WTC11 (cell line): ENCODE measurements at regions not wholly inside any gene's neighbourhood (a gene's known extent, or its start where the extent isn't known, plus 50 kb on each side); places are given as distances from the start of the nearest gene placed in this dataset.

Experiments
- ATAC-seq: fragments of 200-7000 bp; cut with Tn5 transposase; 2 replicates; pipeline ENCODE4 v1.10.0; 2021; ENCODE audit warnings: mild to moderate bottlenecking, moderate library complexity
- CTCF ChIA-PET: fragments of 300-600 bp; sonication (Branson Sonifier 250); formaldehyde crosslinking; loops from one replicate; lab custom pipeline; 2021; ENCODE audit warnings: antibody characterized with exemption; lab: Charles Lee
- POLR2A ChIA-PET: fragments of 350-600 bp; sonication (Branson Sonifier 250); formaldehyde crosslinking; loops from one replicate; lab custom pipeline; 2021; ENCODE audit warnings: antibody characterized with exemption; lab: Charles Lee
- DNase-seq: peaks from one replicate; pipeline ENCODE4 v3.0.0; 2021; ENCODE audit warnings: low spot score
- H3K27ac Mint-ChIP-seq: 2 replicates; pipeline ENCODE4 v1.8.0; 2021; ENCODE audit warnings: mixed read lengths
- H3K27me3 Mint-ChIP-seq: 2 replicates; pipeline ENCODE4 v1.8.0; 2021; ENCODE audit warnings: low read depth, mild to moderate bottlenecking, moderate library complexity, mixed read lengths
- H3K36me3 Mint-ChIP-seq: 2 replicates; pipeline ENCODE4 v1.8.0; 2021; ENCODE audit warnings: mixed read lengths
- H3K4me1 Mint-ChIP-seq: 2 replicates; pipeline ENCODE4 v1.8.0; 2022; ENCODE audit warnings: mixed read lengths
- H3K4me3 Mint-ChIP-seq: 2 replicates; pipeline ENCODE4 v1.8.0; 2021; ENCODE audit warnings: mild to moderate bottlenecking, moderate library complexity, mixed read lengths
- H3K9me3 Mint-ChIP-seq: 2 replicates; pipeline ENCODE4 v1.8.0; 2021; ENCODE audit warnings: mixed read lengths
- ATF1 ChIP-seq: sonication (generic); formaldehyde crosslinking; IDR thresholded peaks from 2 replicates; pipeline ENCODE4 v1.8.1; 2023; ENCODE audit warnings: mild to moderate bottlenecking, moderate library complexity, missing genetic modification reagents
- ATF2 ChIP-seq: sonication (generic); formaldehyde crosslinking; IDR thresholded peaks from 2 replicates; pipeline ENCODE4 v1.8.1; 2022; ENCODE audit warnings: low read depth, missing genetic modification reagents, borderline replicate concordance
- ATF6 ChIP-seq: sonication (generic); formaldehyde crosslinking; IDR thresholded peaks from 2 replicates; pipeline ENCODE4 v1.8.1; 2023; ENCODE audit warnings: mild to moderate bottlenecking, missing genetic modification reagents
- CDX4 ChIP-seq: fragments of 250-450 bp; sonication (Bioruptor Pico); IDR thresholded peaks from 2 replicates; pipeline ENCODE4 v1.9.0; 2021; ENCODE audit warnings: moderate library complexity, mild to moderate bottlenecking, inconsistent platforms, borderline replicate concordance
- CTCF ChIP-seq: fragments of 200-600 bp; IDR thresholded peaks from 2 replicates; pipeline ENCODE4 v1.8.0; 2022; ENCODE audit warnings: antibody characterized with exemption
- E2F5 ChIP-seq: sonication (generic); formaldehyde crosslinking; IDR thresholded peaks from 2 replicates; pipeline ENCODE4 v1.8.1; 2022; ENCODE audit warnings: mild to moderate bottlenecking, moderate library complexity, missing genetic modification reagents
- MXD4 ChIP-seq: fragments of 250-450 bp; sonication (Bioruptor Pico); IDR thresholded peaks from 2 replicates; pipeline ENCODE4 v1.8.0; 2021; ENCODE audit warnings: mild to moderate bottlenecking, moderate library complexity, borderline replicate concordance
- NR2C2 ChIP-seq: sonication (generic); formaldehyde crosslinking; IDR thresholded peaks from 2 replicates; pipeline ENCODE4 v1.8.0; 2022; ENCODE audit warnings: mild to moderate bottlenecking, missing genetic modification reagents
- OVOL2 ChIP-seq: fragments of 250-450 bp; sonication (Bioruptor Pico); IDR thresholded peaks from 2 replicates; pipeline ENCODE4 v1.9.0; 2021; ENCODE audit warnings: mild to moderate bottlenecking, borderline replicate concordance
- PRDM15 ChIP-seq: sonication (generic); formaldehyde crosslinking; IDR thresholded peaks from 2 replicates; pipeline ENCODE4 v1.8.0; 2022; ENCODE audit warnings: missing genetic modification reagents
- RORB ChIP-seq: fragments of 250-450 bp; sonication (Bioruptor Pico); IDR thresholded peaks from 2 replicates; pipeline ENCODE4 v1.9.0; 2021; ENCODE audit warnings: mild to moderate bottlenecking
- SOX15 ChIP-seq: fragments of 250-450 bp; sonication (Bioruptor Pico); IDR thresholded peaks from 2 replicates; pipeline ENCODE4 v1.9.0; 2021; ENCODE audit warnings: mild to moderate bottlenecking
- STAT6 ChIP-seq: sonication (generic); formaldehyde crosslinking; conservative IDR thresholded peaks from 2 replicates; pipeline ENCODE4 v1.8.1; 2023; ENCODE audit warnings: mild to moderate bottlenecking, low read depth, missing genetic modification reagents, moderate library complexity
- TEAD1 ChIP-seq: sonication (generic); formaldehyde crosslinking; IDR thresholded peaks from 2 replicates; pipeline ENCODE4 v1.8.0; 2022; ENCODE audit warnings: mild to moderate bottlenecking, missing genetic modification reagents
- ZNF121 ChIP-seq: sonication (generic); formaldehyde crosslinking; IDR thresholded peaks from 2 replicates; pipeline ENCODE4 v1.8.0; 2023; ENCODE audit warnings: missing genetic modification reagents
- ZNF219 ChIP-seq: sonication (generic); formaldehyde crosslinking; IDR thresholded peaks from 2 replicates; pipeline ENCODE4 v1.8.0; 2023; ENCODE audit warnings: missing genetic modification reagents, mild to moderate bottlenecking, borderline replicate concordance
- ZNF396 ChIP-seq: fragments of 250-450 bp; sonication (Bioruptor Pico); IDR thresholded peaks from 2 replicates; pipeline ENCODE4 v1.8.0; 2021; ENCODE audit warnings: mild to moderate bottlenecking, moderate library complexity, borderline replicate concordance
- ZNF425 ChIP-seq: fragments of 250-450 bp; sonication (Bioruptor Pico); conservative IDR thresholded peaks from 2 replicates; pipeline ENCODE4 v1.9.0; 2021; ENCODE audit warnings: mild to moderate bottlenecking

GRCh38 chr3:193944518-193944884 is 191.4 kb upstream of the HES1 start (continued):
- TF ChIP-seq PRDM15 (CRISPR knock-in tag) (no peak), ZNF425 (CRISPR knock-in tag) (no peak), ZNF219 (CRISPR knock-in tag) (no peak), TEAD1 (0 out of 2 replicates have a peak, but pooled peaks have one; percentile 25), ATF6 (no peak), ATF2 (no peak)

GRCh38 chr3:193945143-193945542 is 190.8 kb upstream of the HES1 start:
- H3K27me3 Mint-ChIP-seq = peaks cover 29% of the 10 kb centered on the region
- no peaks in the 10 kb centered on the region for H3K9me3 Mint-ChIP-seq
- no peak for DNase-seq
- peaks cover 56% of the 10 kb centered on the region for H3K4me1 Mint-ChIP-seq
- POLR2A ChIA-PET = no interaction called here
- no peak overlapping the region for H3K4me3 Mint-ChIP-seq
- no peaks in the 10 kb centered on the region for H3K36me3 Mint-ChIP-seq
- no peak for ATAC-seq
- H3K27ac Mint-ChIP-seq = no peak overlapping the region
- TF ChIP-seq MXD4 (CRISPR knock-in tag) (no peak), ZNF121 (CRISPR knock-in tag) (no peak), OVOL2 (CRISPR knock-in tag) (no peak), STAT6 (CRISPR knock-in tag) (no peak)
- TF ChIP-seq, all 79 proteins: peak for 0
- CTCF ChIA-PET = interaction anchor here (1.3 kb wide), 1 partner anchor 196 kb away, joined by 4 read pairs; no protein-coding TSS in a partner anchor

GRCh38 chr3:193946945-193947344 is 189.0 kb upstream of the HES1 start:
- H3K9me3 Mint-ChIP-seq = no peaks in the 10 kb centered on the region
- no peak for DNase-seq
- ATAC-seq = no peak
- H3K27me3 Mint-ChIP-seq = peaks cover 29% of the 10 kb centered on the region
- H3K4me3 Mint-ChIP-seq = no peak overlapping the region
- CTCF ChIA-PET = no interaction called here
- POLR2A ChIA-PET = interaction anchor here (0.7 kb wide), 1 partner anchor 189 kb away, joined by 7 read pairs; no protein-coding TSS in a partner anchor
- no peaks in the 10 kb centered on the region for H3K36me3 Mint-ChIP-seq
- peaks cover 49% of the 10 kb centered on the region for H3K4me1 Mint-ChIP-seq
- no peak overlapping the region for H3K27ac Mint-ChIP-seq
- TF ChIP-seq CDX4 (CRISPR knock-in tag) = no peak
- TF ChIP-seq ATF1 (CRISPR knock-in tag) = no peak
- no peak for TF ChIP-seq ZNF396 (CRISPR knock-in tag)
- no peak for TF ChIP-seq SOX15 (CRISPR knock-in tag)
- no peak for TF ChIP-seq CTCF
- TF ChIP-seq E2F5 (CRISPR knock-in tag) = no peak
- no peak for TF ChIP-seq NR2C2 (CRISPR knock-in tag)
- TF ChIP-seq RORB (CRISPR knock-in tag) = no peak
